ENCODE measurements at regions not wholly inside any gene's neighbourhood (a gene's known extent, or its start where the extent isn't known, plus 50 kb on each side); places are given as distances from the start of the nearest gene placed in this dataset.

DNA sequence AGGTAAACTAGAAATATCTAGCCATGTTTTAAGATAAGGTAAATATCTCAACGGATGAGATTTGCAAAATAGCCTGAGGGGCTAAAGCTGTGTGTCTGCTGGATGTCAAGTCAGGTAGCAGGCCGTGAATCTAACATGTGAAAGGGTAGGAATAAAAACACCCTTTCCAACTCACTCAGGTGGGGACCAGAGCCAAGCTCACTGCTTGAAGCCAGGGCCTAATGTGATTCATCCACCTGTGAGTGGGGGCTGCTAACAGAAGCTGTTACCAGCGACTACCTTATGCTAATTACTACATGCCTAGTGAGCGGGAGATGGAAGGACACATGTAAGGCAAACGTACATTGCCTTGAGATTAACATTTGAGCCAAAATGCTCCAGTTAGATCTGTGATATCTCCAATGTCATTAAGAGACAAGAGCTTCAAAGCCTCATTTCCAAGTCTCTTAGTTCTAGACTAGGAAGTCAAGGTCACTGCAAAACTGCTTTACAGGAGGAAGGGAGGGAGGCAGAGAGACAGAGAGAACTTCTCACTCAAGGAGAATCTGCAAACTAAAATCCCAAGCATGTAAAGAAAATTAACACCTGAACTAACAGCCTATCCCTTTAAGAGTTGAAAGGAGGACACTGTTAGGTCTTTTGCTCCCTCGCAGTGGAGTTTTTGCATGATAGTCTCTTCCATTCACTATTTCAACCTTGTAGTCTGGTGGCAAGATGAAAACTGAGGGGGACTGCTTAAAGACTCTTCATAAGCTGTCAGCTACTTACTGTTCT lies 141.6 kb upstream of the RPS23 start:
- no peak for DNase-seq (ENCODE audit: low read depth in 1 of 2, low spot score in 1 of 2)
- TF ChIP-seq, protein P1, sequence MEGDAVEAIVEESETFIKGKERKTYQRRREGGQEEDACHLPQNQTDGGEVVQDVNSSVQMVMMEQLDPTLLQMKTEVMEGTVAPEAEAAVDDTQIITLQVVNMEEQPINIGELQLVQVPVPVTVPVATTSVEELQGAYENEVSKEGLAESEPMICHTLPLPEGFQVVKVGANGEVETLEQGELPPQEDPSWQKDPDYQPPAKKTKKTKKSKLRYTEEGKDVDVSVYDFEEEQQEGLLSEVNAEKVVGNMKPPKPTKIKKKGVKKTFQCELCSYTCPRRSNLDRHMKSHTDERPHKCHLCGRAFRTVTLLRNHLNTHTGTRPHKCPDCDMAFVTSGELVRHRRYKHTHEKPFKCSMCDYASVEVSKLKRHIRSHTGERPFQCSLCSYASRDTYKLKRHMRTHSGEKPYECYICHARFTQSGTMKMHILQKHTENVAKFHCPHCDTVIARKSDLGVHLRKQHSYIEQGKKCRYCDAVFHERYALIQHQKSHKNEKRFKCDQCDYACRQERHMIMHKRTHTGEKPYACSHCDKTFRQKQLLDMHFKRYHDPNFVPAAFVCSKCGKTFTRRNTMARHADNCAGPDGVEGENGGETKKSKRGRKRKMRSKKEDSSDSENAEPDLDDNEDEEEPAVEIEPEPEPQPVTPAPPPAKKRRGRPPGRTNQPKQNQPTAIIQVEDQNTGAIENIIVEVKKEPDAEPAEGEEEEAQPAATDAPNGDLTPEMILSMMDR (IDR thresholded peaks at IDR 0.05; ENCODE audit: insufficient read depth, low read length) = no peak
- Histone ChIP-seq H3K4me3 (replicated peaks; ENCODE audit: insufficient read depth, low read length) (no peak overlapping the region), H3K27ac (replicated peaks) (no peak overlapping the region), H3K27me3 (ENCODE audit: insufficient read depth, poor library complexity, severe bottlenecking) (no peaks in the 10 kb centered on the region)

DNA sequence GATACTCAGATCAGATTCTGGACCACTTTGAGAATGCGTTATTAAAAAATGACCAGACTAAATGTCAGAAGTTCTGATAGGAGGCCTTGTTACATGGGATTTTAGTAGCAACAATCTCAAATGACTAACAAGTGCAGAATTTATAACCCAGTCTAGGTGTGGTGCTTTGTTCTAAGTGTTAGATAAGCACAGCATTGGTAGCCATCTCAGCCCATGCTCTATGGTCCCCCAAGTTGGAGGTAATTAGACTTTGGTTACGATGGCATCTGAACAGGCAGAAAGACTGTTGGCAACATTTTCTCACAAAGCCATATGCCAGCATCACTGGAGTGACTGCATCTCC lies 140.4 kb upstream of the RPS23 start:
- no peak overlapping the region for H3K27ac ChIP-seq (replicated peaks)
- no peak overlapping the region for H3K4me3 ChIP-seq (replicated peaks; ENCODE audit: insufficient read depth, low read length)
- no peak for DNase-seq (ENCODE audit: low read depth in 1 of 2, low spot score in 1 of 2)
- TF ChIP-seq POLR2AphosphoS5 (IDR thresholded peaks at IDR 0.05; ENCODE audit: low read depth) = no peak
- TF ChIP-seq GABPA (IDR thresholded peaks at IDR 0.05; ENCODE audit: low read depth) = no peak
- TF ChIP-seq, protein P1 (IDR thresholded peaks at IDR 0.05; ENCODE audit: insufficient read depth, low read length) = no peak
- TF ChIP-seq SPI1 (IDR thresholded peaks at IDR 0.05; ENCODE audit: borderline replicate concordance, low read depth) = no peak
- TF ChIP-seq, protein P2, sequence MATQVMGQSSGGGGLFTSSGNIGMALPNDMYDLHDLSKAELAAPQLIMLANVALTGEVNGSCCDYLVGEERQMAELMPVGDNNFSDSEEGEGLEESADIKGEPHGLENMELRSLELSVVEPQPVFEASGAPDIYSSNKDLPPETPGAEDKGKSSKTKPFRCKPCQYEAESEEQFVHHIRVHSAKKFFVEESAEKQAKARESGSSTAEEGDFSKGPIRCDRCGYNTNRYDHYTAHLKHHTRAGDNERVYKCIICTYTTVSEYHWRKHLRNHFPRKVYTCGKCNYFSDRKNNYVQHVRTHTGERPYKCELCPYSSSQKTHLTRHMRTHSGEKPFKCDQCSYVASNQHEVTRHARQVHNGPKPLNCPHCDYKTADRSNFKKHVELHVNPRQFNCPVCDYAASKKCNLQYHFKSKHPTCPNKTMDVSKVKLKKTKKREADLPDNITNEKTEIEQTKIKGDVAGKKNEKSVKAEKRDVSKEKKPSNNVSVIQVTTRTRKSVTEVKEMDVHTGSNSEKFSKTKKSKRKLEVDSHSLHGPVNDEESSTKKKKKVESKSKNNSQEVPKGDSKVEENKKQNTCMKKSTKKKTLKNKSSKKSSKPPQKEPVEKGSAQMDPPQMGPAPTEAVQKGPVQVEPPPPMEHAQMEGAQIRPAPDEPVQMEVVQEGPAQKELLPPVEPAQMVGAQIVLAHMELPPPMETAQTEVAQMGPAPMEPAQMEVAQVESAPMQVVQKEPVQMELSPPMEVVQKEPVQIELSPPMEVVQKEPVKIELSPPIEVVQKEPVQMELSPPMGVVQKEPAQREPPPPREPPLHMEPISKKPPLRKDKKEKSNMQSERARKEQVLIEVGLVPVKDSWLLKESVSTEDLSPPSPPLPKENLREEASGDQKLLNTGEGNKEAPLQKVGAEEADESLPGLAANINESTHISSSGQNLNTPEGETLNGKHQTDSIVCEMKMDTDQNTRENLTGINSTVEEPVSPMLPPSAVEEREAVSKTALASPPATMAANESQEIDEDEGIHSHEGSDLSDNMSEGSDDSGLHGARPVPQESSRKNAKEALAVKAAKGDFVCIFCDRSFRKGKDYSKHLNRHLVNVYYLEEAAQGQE (IDR thresholded peaks at IDR 0.05; ENCODE audit: insufficient replicate concordance, low read depth) = no peak
- no peaks in the 10 kb centered on the region for H3K27me3 ChIP-seq (ENCODE audit: insufficient read depth, poor library complexity, severe bottlenecking)

DNA sequence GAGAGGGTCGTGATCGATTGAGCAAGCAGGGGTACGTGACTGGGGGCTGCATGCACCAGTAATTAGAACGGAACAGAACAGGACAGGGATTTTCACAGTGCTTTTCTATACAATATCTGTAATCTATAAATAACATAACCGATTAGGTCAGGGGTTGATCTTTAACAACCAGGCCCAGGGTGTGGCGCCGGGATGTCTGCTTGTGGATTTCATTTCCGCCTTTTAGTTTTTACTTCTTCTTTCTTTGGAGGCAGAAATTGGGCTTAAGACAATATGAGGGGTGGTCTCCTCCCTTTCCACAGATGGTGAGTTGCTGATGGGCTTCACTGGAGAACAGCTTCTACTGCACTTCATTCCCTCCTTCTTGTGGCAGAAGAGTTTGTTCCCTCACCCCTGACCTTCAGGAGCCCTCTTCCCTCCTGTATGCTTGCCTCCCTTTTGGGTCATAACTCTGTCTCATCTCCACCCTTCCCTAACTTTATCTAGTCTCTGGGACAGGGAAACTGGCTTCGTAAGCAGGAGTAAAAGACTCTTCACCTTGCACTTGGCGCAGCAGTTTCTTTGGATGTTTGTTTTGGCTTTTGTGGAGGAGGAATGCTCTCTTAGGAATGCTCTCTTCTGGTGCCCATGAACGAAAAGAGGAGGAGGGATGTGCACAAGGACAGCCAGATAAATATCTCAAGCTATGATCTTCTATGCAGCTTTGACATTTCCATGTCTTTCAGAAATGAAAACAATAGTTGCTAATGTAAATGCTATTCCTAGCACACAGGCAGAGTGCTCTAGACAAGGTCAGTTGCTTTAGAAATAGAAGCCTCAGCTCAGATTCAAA lies 139.8 kb upstream of the RPS23 start:
- Histone ChIP-seq H3K4me3 (replicated peaks; ENCODE audit: insufficient read depth, low read length) (no peak overlapping the region), H3K27me3 (ENCODE audit: insufficient read depth, poor library complexity, severe bottlenecking) (no peaks in the 10 kb centered on the region), H3K27ac (replicated peaks) (no peak overlapping the region)
- no peak for DNase-seq (ENCODE audit: low read depth in 1 of 2, low spot score in 1 of 2)
- TF ChIP-seq, protein P1 (IDR thresholded peaks at IDR 0.05; ENCODE audit: insufficient read depth, low read length) = no peak
- TF ChIP-seq POLR2AphosphoS5 (IDR thresholded peaks at IDR 0.05; ENCODE audit: low read depth) = no peak
- TF ChIP-seq SPI1 (IDR thresholded peaks at IDR 0.05; ENCODE audit: borderline replicate concordance, low read depth) = no peak
- TF ChIP-seq GABPA (IDR thresholded peaks at IDR 0.05; ENCODE audit: low read depth) = no peak
- TF ChIP-seq, protein P2 (IDR thresholded peaks at IDR 0.05; ENCODE audit: insufficient replicate concordance, low read depth) = no peak

Measured in HL-60 (cell line).